Activated naive CD4-positive, alpha-beta T cell treated with Interleukin-2 at 50 U/mL for 16 hours (primary cell): ENCODE measurements at regions not wholly inside any gene's neighbourhood (a gene's known extent, or its start where the extent isn't known, plus 50 kb on each side); places are given as distances from the start of the nearest gene placed in this dataset.

Source experiments
- DNase-seq: peaks from one replicate; pipeline ENCODE4 v3.0.0-alpha.2; 2020

DNA sequence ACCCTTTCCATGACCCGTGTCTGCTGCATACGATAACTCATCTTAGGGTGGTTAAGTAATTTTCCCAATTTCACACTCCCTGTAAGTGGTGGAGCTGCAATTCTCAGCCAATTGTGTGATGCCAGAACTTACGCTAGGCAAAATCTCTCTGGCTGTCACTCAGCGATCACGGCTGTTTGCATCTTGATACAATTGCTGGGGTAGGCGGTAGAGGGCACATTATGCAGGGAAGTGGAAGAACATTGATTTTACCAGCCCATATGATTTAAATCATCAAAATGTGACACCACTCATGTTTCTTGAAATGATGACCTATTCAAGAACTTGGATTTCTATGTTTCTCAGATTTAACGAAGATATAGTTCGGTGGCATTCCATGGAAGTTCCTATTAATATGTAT, 108.7 kb upstream of the ADARB2 start:
- DNase-seq: no peak

DNA sequence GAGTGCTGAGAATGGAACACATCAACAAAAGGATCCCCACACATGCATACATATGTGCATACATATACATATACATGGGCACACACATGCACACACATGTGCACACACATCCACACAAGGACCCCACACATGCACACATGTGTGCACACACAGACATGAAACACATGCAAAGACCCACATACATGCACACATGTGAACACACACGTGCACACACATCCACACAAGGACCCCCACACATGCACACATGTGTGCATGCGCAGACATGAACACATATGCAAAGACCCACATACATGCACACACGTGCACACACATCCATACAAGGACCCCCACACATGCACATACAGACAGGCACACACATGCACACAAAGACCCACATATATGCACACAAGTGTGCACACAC, 104.4 kb upstream of the ADARB2 start:
- no peak for DNase-seq

- DNase-seq: no peak
Observed at GRCh38 chr10:1829712-1830111, 92.4 kb upstream of the ADARB2 start.

DNA sequence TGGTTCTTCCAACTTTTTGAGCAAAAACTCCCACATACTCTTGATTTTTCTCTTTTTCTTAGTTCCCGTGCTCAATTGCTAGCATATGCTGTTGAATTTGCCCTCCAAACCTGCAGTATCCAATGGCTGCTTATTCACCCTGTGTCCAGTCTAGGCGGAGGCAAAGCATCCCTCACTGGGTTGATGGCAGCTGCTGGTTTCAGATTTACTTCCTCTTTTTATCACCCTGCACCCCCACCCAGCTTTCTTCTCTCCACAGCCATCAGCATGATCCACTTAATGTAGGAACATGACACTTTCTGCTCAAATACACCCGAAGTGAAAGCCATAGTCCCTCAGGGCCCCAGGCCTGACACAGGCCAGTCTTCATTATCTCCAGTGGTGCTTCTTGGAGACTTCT, 87.6 kb upstream of the ADARB2 start:
- DNase-seq: no peak

DNA sequence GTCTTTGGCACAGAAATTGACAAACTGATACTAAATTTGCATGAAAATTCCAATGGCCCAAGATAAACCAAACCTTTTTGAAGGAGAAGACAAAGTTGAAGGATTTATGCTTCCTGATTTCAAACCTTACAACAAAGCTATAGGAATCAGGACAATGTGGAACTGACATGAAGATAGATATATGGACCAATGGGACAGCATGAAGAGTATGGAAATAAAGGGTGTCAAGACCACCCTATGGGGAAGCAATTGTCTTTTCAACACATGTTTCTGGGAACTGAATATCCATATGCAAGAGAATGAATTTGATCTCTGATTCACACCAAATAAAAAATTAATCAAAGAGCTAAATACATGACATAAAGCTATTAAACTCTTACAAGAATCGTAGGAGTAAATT, 77.2 kb upstream of the ADARB2 start:
- DNase-seq: no peak

GRCh38 chr10:1809139-1809741, 71.9 kb upstream of the ADARB2 start:
- no peak for DNase-seq

DNA sequence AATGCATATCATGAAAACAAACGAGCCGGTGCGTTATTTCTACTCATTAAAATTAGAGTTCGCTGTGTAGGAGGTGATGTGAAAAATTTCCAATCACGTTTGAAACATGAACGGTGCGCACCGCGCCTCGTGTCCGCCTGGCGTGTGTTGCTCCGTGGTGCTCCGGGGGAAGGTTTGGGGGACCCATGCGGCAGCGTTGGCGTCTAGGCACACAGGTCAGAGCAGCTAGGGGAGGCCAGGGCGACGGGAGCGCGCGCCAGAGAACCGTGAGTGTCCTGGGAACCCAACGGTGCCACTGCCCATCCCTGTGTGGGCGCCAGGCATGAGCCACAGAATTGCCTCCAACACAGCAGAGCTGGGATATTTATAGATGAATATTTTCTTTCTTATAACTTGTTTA, 70.6 kb upstream of the ADARB2 start:
- no peak for DNase-seq

DNA sequence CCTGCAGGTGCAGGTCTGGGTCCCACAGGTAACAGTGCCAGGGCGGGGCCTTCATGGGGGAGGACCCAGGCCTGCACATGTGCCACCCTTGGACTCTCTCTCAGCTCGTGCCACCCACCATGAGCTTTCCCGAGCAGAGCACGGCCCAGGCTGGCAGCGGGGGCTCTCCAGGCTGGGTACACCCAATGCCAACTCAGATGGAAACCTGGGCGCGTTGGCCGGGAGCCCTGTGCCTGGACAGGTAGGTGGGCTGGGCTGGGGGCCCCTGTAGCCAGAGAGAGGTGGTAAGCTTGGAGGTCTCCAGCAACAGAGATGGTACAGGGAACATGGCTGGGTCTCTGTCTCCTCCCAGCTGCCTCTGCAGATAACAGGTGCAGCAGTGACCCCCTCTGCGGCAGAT, 69.9 kb upstream of the ADARB2 start:
- DNase-seq: no peak

DNA sequence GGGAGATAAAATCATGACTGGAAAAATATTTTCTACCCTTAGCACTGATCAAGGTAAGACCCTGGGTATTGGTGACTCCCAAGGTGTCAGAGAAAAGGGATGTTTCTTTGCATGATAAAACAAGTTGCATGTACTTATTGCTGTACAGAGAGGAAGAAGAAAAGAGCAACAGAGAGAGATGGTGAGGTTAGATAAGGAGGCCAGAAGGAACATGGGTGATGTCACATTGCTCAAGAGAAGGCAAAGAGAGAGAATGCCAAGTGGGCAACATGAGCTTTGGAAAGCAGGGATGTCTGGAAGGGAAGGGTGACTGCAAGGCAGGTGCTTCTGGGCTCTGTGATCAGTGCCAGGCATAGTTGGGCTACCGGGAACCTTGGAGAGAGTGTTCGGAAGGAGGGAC, 65.1 kb upstream of the ADARB2 start:
- DNase-seq: no peak

DNA sequence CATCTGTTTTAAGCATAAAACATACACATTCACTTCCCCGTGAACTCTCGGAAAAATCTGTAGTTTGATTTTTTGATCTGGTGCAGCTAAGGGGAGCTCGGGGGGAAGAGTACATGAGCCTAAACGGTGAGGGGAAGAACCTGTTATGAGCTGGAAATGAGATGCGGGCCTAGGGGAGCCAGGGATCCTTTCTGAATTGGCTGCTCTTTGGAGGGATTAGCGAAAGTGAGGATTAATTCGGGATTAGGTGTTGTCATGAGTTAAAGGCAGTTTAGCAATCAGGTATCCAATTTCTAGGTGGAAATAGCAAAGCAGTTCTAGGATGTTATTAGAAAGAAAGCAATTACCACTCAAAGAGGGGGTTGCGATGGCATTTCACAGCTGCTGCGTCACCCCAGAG, 51.1 kb upstream of the ADARB2 start:
- DNase-seq: no peak
